ENCODE measurements at regions not wholly inside any gene's neighbourhood (a gene's known extent, or its start where the extent isn't known, plus 50 kb on each side); places are given as distances from the start of the nearest gene placed in this dataset.

GRCh38 chr13:65756071-65756671 lies 1474.0 kb downstream of the PCDH9 start:
- no peak for DNase-seq (ENCODE audit: low read depth)
- H3K4me3 ChIP-seq (ENCODE audit: low read depth, low read length) = no peak overlapping the region
- no peak for TF ChIP-seq CTCF (IDR thresholded peaks at IDR 0.05; ENCODE audit: insufficient read depth, low read depth, low read length, missing control alignments)

- H3K4me3 ChIP-seq (ENCODE audit: low read depth, low read length) = no peak overlapping the region
- no peak for DNase-seq (ENCODE audit: low read depth)
- no peak for TF ChIP-seq CTCF (IDR thresholded peaks at IDR 0.05; ENCODE audit: insufficient read depth, low read depth, low read length, missing control alignments)
Observed at GRCh38 chr13:65748227-65748626, 1481.9 kb downstream of the PCDH9 start.

GRCh38 chr13:65746406-65746921 lies 1483.7 kb downstream of the PCDH9 start:
- TF ChIP-seq CTCF (IDR thresholded peaks at IDR 0.05; ENCODE audit: insufficient read depth, low read depth, low read length, missing control alignments) = no peak
- H3K4me3 ChIP-seq (ENCODE audit: low read depth, low read length) = no peak overlapping the region
- no peak for DNase-seq (ENCODE audit: low read depth)

GRCh38 chr13:65744836-65745235 lies 1485.3 kb downstream of the PCDH9 start:
- DNase-seq (ENCODE audit: low read depth) = no peak
- TF ChIP-seq CTCF (IDR thresholded peaks at IDR 0.05; ENCODE audit: insufficient read depth, low read depth, low read length, missing control alignments) = no peak
- no peak overlapping the region for H3K4me3 ChIP-seq (ENCODE audit: low read depth, low read length)

GRCh38 chr13:65733110-65733509 lies 1497.0 kb downstream of the PCDH9 start:
- H3K4me3 ChIP-seq (ENCODE audit: low read depth, low read length) = no peak overlapping the region
- no peak for DNase-seq (ENCODE audit: low read depth)
- no peak for TF ChIP-seq CTCF (IDR thresholded peaks at IDR 0.05; ENCODE audit: insufficient read depth, low read depth, low read length, missing control alignments)

- DNase-seq (ENCODE audit: low read depth) = no peak
- no peak overlapping the region for H3K4me3 ChIP-seq (ENCODE audit: low read depth, low read length)
- no peak for TF ChIP-seq CTCF (IDR thresholded peaks at IDR 0.05; ENCODE audit: insufficient read depth, low read depth, low read length, missing control alignments)
Observed at GRCh38 chr13:65727070-65727469, 1503.1 kb downstream of the PCDH9 start.

- H3K4me3 ChIP-seq (ENCODE audit: low read depth, low read length) = no peak overlapping the region
- DNase-seq (ENCODE audit: low read depth) = no peak
Observed at GRCh38 chr13:65725006-65725405, 1505.1 kb downstream of the PCDH9 start.

More at GRCh38 chr13:65725006-65725405, 1505.1 kb downstream of the PCDH9 start:
- TF ChIP-seq CTCF (IDR thresholded peaks at IDR 0.05; ENCODE audit: insufficient read depth, low read depth, low read length, missing control alignments) = no peak
